Endothelial cell of umbilical vein (primary cell): ENCODE measurements at regions not wholly inside any gene's neighbourhood (a gene's known extent, or its start where the extent isn't known, plus 50 kb on each side); places are given as distances from the start of the nearest gene placed in this dataset.

Experiments
- BruUV-seq: library from RNA; stranded (reverse); fragments of 400-500 nt; replicated peaks from 2 replicates; lab custom pipeline; 2021; lab: Mats Ljungman, UMichigan
- CTCF ChIA-PET: fragments of 300-600, 350-600 bp; sonication (Branson Sonifier 250); formaldehyde crosslinking; loops from one replicate; lab custom pipeline; 2021; ENCODE audit warnings: antibody characterized with exemption, inconsistent platforms; lab: Charles Lee
- POLR2A ChIA-PET: fragments of 300-600, 350-600 bp; sonication (Branson Sonifier 250); formaldehyde crosslinking; loops from one replicate; lab custom pipeline; 2021; ENCODE audit warnings: antibody characterized with exemption, inconsistent platforms; lab: Charles Lee
- DNase-seq: peaks from one replicate; pipeline ENCODE4 v3.0.0-alpha.2; 2011; ENCODE audit warnings: low read depth, low spot score
- FAIRE-seq: peaks from 2 replicates; lab custom pipeline; 2011; peaks lifted over from hg19 to GRCh38; lab: Jason Lieb, UNC
- H2AFZ ChIP-seq: 2 replicates; pipeline ENCODE4 v1.6.0; 2012; ENCODE audit warnings: low read depth, low read length, control low read depth, inconsistent platforms
- H3K27ac ChIP-seq: 2 replicates; pipeline ENCODE4 v1.5.1; 2011; ENCODE audit warnings: low read depth, mild to moderate bottlenecking, control low read depth, low read length, moderate library complexity; ENCODE audit not compliant: insufficient read depth
- H3K27me3 ChIP-seq, 2 experiments: 2 replicates each; pipeline versions ENCODE4 v1.6.0 to v1.6.1; 2011; ENCODE audit warnings: low read length in 2 of 2, mixed read lengths in 1 of 2; ENCODE audit not compliant: control insufficient read depth in 2 of 2, insufficient read depth in 2 of 2
- H3K36me3 ChIP-seq, 2 experiments: 2 replicates in 1 of 2; 3 replicates in 1 of 2; pipeline ENCODE4 v1.5.1; 2011; ENCODE audit warnings: low read length in 2 of 2, mild to moderate bottlenecking in 1 of 2, moderate library complexity in 1 of 2; ENCODE audit not compliant: control insufficient read depth in 2 of 2, insufficient read depth in 2 of 2; ENCODE audit errors: extremely low read depth in 1 of 2
- H3K4me1 ChIP-seq: 3 replicates; pipeline ENCODE4 v1.5.1; 2011; ENCODE audit warnings: mild to moderate bottlenecking, low read length; ENCODE audit not compliant: control insufficient read depth, insufficient read depth; ENCODE audit errors: extremely low read depth
- H3K4me2 ChIP-seq: 2 replicates; pipeline ENCODE4 v1.6.1; 2011; ENCODE audit warnings: low read length, control low read depth, mixed read lengths; ENCODE audit not compliant: insufficient read depth
- H3K4me3 ChIP-seq, 3 experiments: fragments of 200-600 bp in 1 of 3; sonication (generic), shearing (Covaris generic) in 1 of 3; replicated peaks in 1 of 3; 2 replicates each; pipeline ENCODE4 v1.5.1; 2011 to 2016; ENCODE audit warnings: control low read depth in 3 of 3, low read length in 3 of 3, mild to moderate bottlenecking in 2 of 3, inconsistent platforms in 1 of 3, low read depth in 1 of 3, moderate library complexity in 1 of 3; ENCODE audit not compliant: insufficient read depth in 1 of 3
- H3K79me2 ChIP-seq: 2 replicates; pipeline ENCODE4 v1.6.0; 2012; ENCODE audit warnings: low read length, inconsistent platforms; ENCODE audit not compliant: control insufficient read depth, insufficient read depth
- H3K9ac ChIP-seq: replicated peaks from 2 replicates; pipeline ENCODE3; 2011; ENCODE audit warnings: low read length, control low read depth; ENCODE audit not compliant: insufficient read depth; ENCODE audit errors: extremely low read depth
- H3K9me1 ChIP-seq: replicated peaks from 3 replicates; pipeline ENCODE4 v1.6.0; 2011; ENCODE audit warnings: mild to moderate bottlenecking, low read length; ENCODE audit not compliant: control insufficient read depth, insufficient read depth; ENCODE audit errors: extremely low read depth
- H3K9me3 ChIP-seq: replicated peaks from 2 replicates; pipeline ENCODE4 v1.5.1; 2012; ENCODE audit warnings: low read length, inconsistent platforms; ENCODE audit not compliant: control insufficient read depth, insufficient read depth
- H4K20me1 ChIP-seq: replicated peaks from 2 replicates; pipeline ENCODE3; 2011; ENCODE audit warnings: mild to moderate bottlenecking, low read length; ENCODE audit not compliant: control insufficient read depth, insufficient read depth; ENCODE audit errors: extremely low read depth
- EZH2 ChIP-seq: IDR thresholded peaks from 2 replicates; pipeline ENCODE4 v1.6.1; 2012; ENCODE audit warnings: borderline replicate concordance, low read depth, mild to moderate bottlenecking, moderate library complexity, low read length, inconsistent platforms; ENCODE audit not compliant: severe bottlenecking
- FOS ChIP-seq: IDR thresholded peaks from 2 replicates; pipeline ENCODE4 v1.6.1; 2011; ENCODE audit warnings: mild to moderate bottlenecking, low read length, moderate library complexity, borderline replicate concordance; ENCODE audit not compliant: insufficient read depth
- GATA2 ChIP-seq: IDR thresholded peaks from 2 replicates; pipeline ENCODE4 v1.7.0; 2011; ENCODE audit warnings: low read depth, mild to moderate bottlenecking, moderate library complexity, mixed read lengths, low read length; ENCODE audit not compliant: insufficient read length, insufficient read depth
- JUN ChIP-seq: IDR thresholded peaks from 2 replicates; pipeline ENCODE4 v1.6.1; 2011; ENCODE audit warnings: borderline replicate concordance, low read depth; ENCODE audit not compliant: insufficient read length, insufficient read depth
- MAX ChIP-seq: IDR thresholded peaks from 2 replicates; pipeline ENCODE4 v1.6.1; 2011; ENCODE audit not compliant: insufficient read depth, insufficient read length
- MYC ChIP-seq: IDR thresholded peaks from one replicate; pipeline ENCODE4 v1.6.1; 2011; ENCODE audit warnings: mild to moderate bottlenecking, low read depth, low read length
- POLR2A ChIP-seq: IDR thresholded peaks from 2 replicates; pipeline ENCODE4 v1.6.1; 2012; ENCODE audit warnings: low read depth, mild to moderate bottlenecking, control low read depth, low read length
- POLR2AphosphoS5 ChIP-seq: IDR thresholded peaks from 2 replicates; pipeline ENCODE4 v1.6.1; 2012; ENCODE audit warnings: low read depth, mild to moderate bottlenecking, control low read depth, low read length, moderate library complexity; ENCODE audit not compliant: insufficient read depth
- dilution Hi-C: fragments of 300-500 bp; cut with MboI; formaldehyde crosslinking; loops from one replicate; pipeline ENCODE4 v1.15.0; 2019; ENCODE audit warnings: low sequenced_read_pairs; ENCODE audit not compliant: extremely low pct_ligation_motif_present
- intact Hi-C: fragments of 100-400 bp; cut with micrococcal nuclease; formaldehyde crosslinking; loops from one replicate; pipeline ENCODE4 v1.10.0; 2022
- TF ChIP-seq, protein P1 (sequence below), 2 donors: IDR thresholded peaks; 1 replicate in 1 of 2; 2 replicates in 1 of 2; pipeline ENCODE4 v1.5.1; 2011; ENCODE audit warnings: low read length in 2 of 2, mild to moderate bottlenecking in 2 of 2, moderate library complexity in 2 of 2, control low read depth in 1 of 2, inconsistent platforms in 1 of 2, low read depth in 1 of 2; ENCODE audit not compliant: insufficient read depth in 1 of 2; ENCODE audit errors: extremely low read depth in 1 of 2

DNA sequence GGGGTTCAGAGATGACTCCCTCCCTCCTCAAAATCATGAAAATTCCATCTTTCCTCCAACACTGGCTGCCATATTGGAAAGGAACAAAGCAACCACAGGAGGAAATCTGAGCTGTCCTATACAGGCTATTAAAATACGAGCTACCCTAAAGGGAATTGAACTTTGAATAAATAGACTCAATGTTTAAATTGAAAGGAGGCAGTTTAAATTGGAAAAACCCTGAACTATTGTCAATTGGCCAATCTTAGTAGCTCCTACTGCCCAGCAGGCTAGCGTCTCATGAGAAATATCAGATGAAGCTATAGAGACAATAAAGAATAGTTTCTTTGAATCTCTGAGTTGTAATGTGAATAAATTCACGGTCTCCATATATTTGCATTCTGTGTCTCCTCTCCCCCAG lies 85.4 kb upstream of the KCNE2 start:
- intact Hi-C loops: no loop called here
- CTCF ChIA-PET: no interaction called here

DNA sequence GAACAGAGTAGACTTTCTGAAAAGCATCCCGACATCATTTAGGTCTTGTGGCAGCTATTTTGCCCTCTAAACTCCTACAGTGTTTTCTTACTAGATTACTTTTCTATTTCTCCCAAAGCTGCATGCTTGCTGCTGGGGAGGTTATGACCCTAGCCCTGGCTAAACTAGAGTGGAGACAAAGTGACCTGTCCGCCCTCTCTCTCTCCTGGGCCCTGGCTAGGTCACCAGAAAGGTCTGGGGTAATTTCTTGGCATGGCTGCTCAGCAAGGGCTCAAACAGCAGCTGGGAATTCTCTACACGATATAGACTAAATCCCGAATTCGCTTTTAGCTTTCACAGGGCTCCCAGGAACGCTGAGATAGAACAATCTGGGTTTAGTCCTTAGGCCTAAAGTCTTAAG lies 84.5 kb upstream of the KCNE2 start:
- Histone ChIP-seq H3K9me3 (no peaks in the 10 kb centered on the region), H3K27ac (no peak overlapping the region), H3K9ac (no peak overlapping the region), H3K27me3 (peaks cover 0 to 2% of the 10 kb centered on the region in 2 experiments), H3K9me1 (no peaks in the 10 kb centered on the region), H3K36me3 (no peaks in the 10 kb centered on the region), H2AFZ (no peak overlapping the region), H3K4me3 (no peak overlapping the region), H3K4me1 (no peaks in the 10 kb centered on the region), H3K4me2 (no peak overlapping the region), H4K20me1 (no peaks in the 10 kb centered on the region), H3K79me2 (no peaks in the 10 kb centered on the region)
- no TSS peak for BruUV-seq
- intact Hi-C loops (no loop called here), dilution Hi-C loops (no loop called here)
- POLR2A ChIA-PET: no interaction called here
- no peak for DNase-seq
- TF ChIP-seq, protein P1, sequence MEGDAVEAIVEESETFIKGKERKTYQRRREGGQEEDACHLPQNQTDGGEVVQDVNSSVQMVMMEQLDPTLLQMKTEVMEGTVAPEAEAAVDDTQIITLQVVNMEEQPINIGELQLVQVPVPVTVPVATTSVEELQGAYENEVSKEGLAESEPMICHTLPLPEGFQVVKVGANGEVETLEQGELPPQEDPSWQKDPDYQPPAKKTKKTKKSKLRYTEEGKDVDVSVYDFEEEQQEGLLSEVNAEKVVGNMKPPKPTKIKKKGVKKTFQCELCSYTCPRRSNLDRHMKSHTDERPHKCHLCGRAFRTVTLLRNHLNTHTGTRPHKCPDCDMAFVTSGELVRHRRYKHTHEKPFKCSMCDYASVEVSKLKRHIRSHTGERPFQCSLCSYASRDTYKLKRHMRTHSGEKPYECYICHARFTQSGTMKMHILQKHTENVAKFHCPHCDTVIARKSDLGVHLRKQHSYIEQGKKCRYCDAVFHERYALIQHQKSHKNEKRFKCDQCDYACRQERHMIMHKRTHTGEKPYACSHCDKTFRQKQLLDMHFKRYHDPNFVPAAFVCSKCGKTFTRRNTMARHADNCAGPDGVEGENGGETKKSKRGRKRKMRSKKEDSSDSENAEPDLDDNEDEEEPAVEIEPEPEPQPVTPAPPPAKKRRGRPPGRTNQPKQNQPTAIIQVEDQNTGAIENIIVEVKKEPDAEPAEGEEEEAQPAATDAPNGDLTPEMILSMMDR (IDR thresholded peaks at IDR 0.05; ENCODE audit: extremely low read depth in 1 of 2, insufficient read depth in 1 of 2, low read depth in 1 of 2, low read length in 2 of 2): no peak
- TF ChIP-seq POLR2AphosphoS5 (no peak), EZH2 (no peak), POLR2A (no peak), MAX (no peak), JUN (no peak), FOS (no peak), MYC (no peak), GATA2 (no peak)
- FAIRE-seq: no peak
- CTCF ChIA-PET: no interaction called here

More for the DNA sequence above, 85.4 kb upstream of the KCNE2 start:
- Histone ChIP-seq H3K9ac (no peak overlapping the region), H4K20me1 (no peaks in the 10 kb centered on the region), H3K27ac (no peak overlapping the region), H2AFZ (no peak overlapping the region), H3K9me1 (no peaks in the 10 kb centered on the region), H3K4me2 (no peak overlapping the region), H3K4me3 (no peak overlapping the region), H3K27me3 (peaks cover under 1 to 5% of the 10 kb centered on the region in 2 experiments), H3K79me2 (no peaks in the 10 kb centered on the region), H3K4me1 (no peaks in the 10 kb centered on the region), H3K9me3 (no peaks in the 10 kb centered on the region), H3K36me3 (no peaks in the 10 kb centered on the region)
- TF ChIP-seq FOS (no peak), MAX (no peak), EZH2 (no peak), GATA2 (no peak), POLR2A (no peak), POLR2AphosphoS5 (no peak)
- DNase-seq: no peak
- BruUV-seq: no TSS peak
- dilution Hi-C loops: no loop called here
- FAIRE-seq: no peak
- POLR2A ChIA-PET: no interaction called here
